ENCODE measurements at regions not wholly inside any gene's neighbourhood (a gene's known extent, or its start where the extent isn't known, plus 50 kb on each side); places are given as distances from the start of the nearest gene placed in this dataset.

GRCh38 chr13:73782450-73783449, 351.5 kb downstream of the KLF12 start:
- H3K79me2 ChIP-seq (ENCODE audit: control insufficient read depth, insufficient read depth, low read length, unreplicated experiment) = no peaks in the 10 kb centered on the region
- H3K4me3 ChIP-seq (ENCODE audit: low read depth, low read length) = no peak overlapping the region
- no peaks in the 10 kb centered on the region for H3K27me3 ChIP-seq (ENCODE audit: insufficient read depth, low read length)
- H2AFZ ChIP-seq (ENCODE audit: low read length, unreplicated experiment) = no peak overlapping the region
- H3K4me1 ChIP-seq (ENCODE audit: control insufficient read depth, insufficient read depth, low read length, unreplicated experiment) = no peaks in the 10 kb centered on the region
- no peak overlapping the region for H3K27ac ChIP-seq (ENCODE audit: low read depth, low read length)
- H3K36me3 ChIP-seq (ENCODE audit: insufficient read depth, low read length) = no peaks in the 10 kb centered on the region

GRCh38 chr13:73781384-73781783, 352.8 kb downstream of the KLF12 start:
- H3K4me3 ChIP-seq (ENCODE audit: low read depth, low read length) = no peak overlapping the region
- no peaks in the 10 kb centered on the region for H3K27me3 ChIP-seq (ENCODE audit: insufficient read depth, low read length)

GRCh38 chr13:73779881-73780280, 354.3 kb downstream of the KLF12 start:
- H3K4me1 ChIP-seq (ENCODE audit: control insufficient read depth, insufficient read depth, low read length, unreplicated experiment) = no peaks in the 10 kb centered on the region
- no peak overlapping the region for H3K4me3 ChIP-seq (ENCODE audit: low read depth, low read length)
- H3K79me2 ChIP-seq (ENCODE audit: control insufficient read depth, insufficient read depth, low read length, unreplicated experiment) = no peaks in the 10 kb centered on the region
- H3K36me3 ChIP-seq (ENCODE audit: insufficient read depth, low read length) = no peaks in the 10 kb centered on the region
- H3K27ac ChIP-seq (ENCODE audit: low read depth, low read length) = no peak overlapping the region
- H2AFZ ChIP-seq (ENCODE audit: low read length, unreplicated experiment) = no peak overlapping the region
- H3K27me3 ChIP-seq (ENCODE audit: insufficient read depth, low read length) = no peaks in the 10 kb centered on the region

More at GRCh38 chr13:73781384-73781783, 352.8 kb downstream of the KLF12 start:
- Histone ChIP-seq H3K4me1 (ENCODE audit: control insufficient read depth, insufficient read depth, low read length, unreplicated experiment) (no peaks in the 10 kb centered on the region), H3K36me3 (ENCODE audit: insufficient read depth, low read length) (no peaks in the 10 kb centered on the region), H3K79me2 (ENCODE audit: control insufficient read depth, insufficient read depth, low read length, unreplicated experiment) (no peaks in the 10 kb centered on the region), H2AFZ (ENCODE audit: low read length, unreplicated experiment) (no peak overlapping the region), H3K27ac (ENCODE audit: low read depth, low read length) (no peak overlapping the region)

- no peaks in the 10 kb centered on the region for H3K27me3 ChIP-seq (ENCODE audit: insufficient read depth, low read length)
- no peak overlapping the region for H3K27ac ChIP-seq (ENCODE audit: low read depth, low read length)
- no peak overlapping the region for H2AFZ ChIP-seq (ENCODE audit: low read length, unreplicated experiment)
- no peaks in the 10 kb centered on the region for H3K79me2 ChIP-seq (ENCODE audit: control insufficient read depth, insufficient read depth, low read length, unreplicated experiment)
- no peaks in the 10 kb centered on the region for H3K36me3 ChIP-seq (ENCODE audit: insufficient read depth, low read length)
- no peak overlapping the region for H3K4me3 ChIP-seq (ENCODE audit: low read depth, low read length)
- H3K4me1 ChIP-seq (ENCODE audit: control insufficient read depth, insufficient read depth, low read length, unreplicated experiment) = no peaks in the 10 kb centered on the region
These were observed 355.9 kb downstream of the KLF12 start for GRCh38 chr13:73778242-73778864.

- H3K79me2 ChIP-seq (ENCODE audit: control insufficient read depth, insufficient read depth, low read length, unreplicated experiment) = no peaks in the 10 kb centered on the region
- H3K27me3 ChIP-seq (ENCODE audit: insufficient read depth, low read length) = no peaks in the 10 kb centered on the region
- H3K27ac ChIP-seq (ENCODE audit: low read depth, low read length) = no peak overlapping the region
- no peak overlapping the region for H3K4me3 ChIP-seq (ENCODE audit: low read depth, low read length)
- H2AFZ ChIP-seq (ENCODE audit: low read length, unreplicated experiment) = no peak overlapping the region
- no peaks in the 10 kb centered on the region for H3K4me1 ChIP-seq (ENCODE audit: control insufficient read depth, insufficient read depth, low read length, unreplicated experiment)
- H3K36me3 ChIP-seq (ENCODE audit: insufficient read depth, low read length) = no peaks in the 10 kb centered on the region
These were observed 357.1 kb downstream of the KLF12 start for GRCh38 chr13:73777134-73777533.

GRCh38 chr13:73776151-73776785, 357.9 kb downstream of the KLF12 start:
- no peak overlapping the region for H3K27ac ChIP-seq (ENCODE audit: low read depth, low read length)
- no peak overlapping the region for H2AFZ ChIP-seq (ENCODE audit: low read length, unreplicated experiment)
- H3K4me3 ChIP-seq (ENCODE audit: low read depth, low read length) = no peak overlapping the region
- H3K79me2 ChIP-seq (ENCODE audit: control insufficient read depth, insufficient read depth, low read length, unreplicated experiment) = no peaks in the 10 kb centered on the region
- H3K36me3 ChIP-seq (ENCODE audit: insufficient read depth, low read length) = no peaks in the 10 kb centered on the region
- no peaks in the 10 kb centered on the region for H3K4me1 ChIP-seq (ENCODE audit: control insufficient read depth, insufficient read depth, low read length, unreplicated experiment)
- H3K27me3 ChIP-seq (ENCODE audit: insufficient read depth, low read length) = no peaks in the 10 kb centered on the region

- H3K4me1 ChIP-seq (ENCODE audit: control insufficient read depth, insufficient read depth, low read length, unreplicated experiment) = no peaks in the 10 kb centered on the region
- H3K27ac ChIP-seq (ENCODE audit: low read depth, low read length) = no peak overlapping the region
- no peak overlapping the region for H3K4me3 ChIP-seq (ENCODE audit: low read depth, low read length)
- no peaks in the 10 kb centered on the region for H3K36me3 ChIP-seq (ENCODE audit: insufficient read depth, low read length)
- no peaks in the 10 kb centered on the region for H3K27me3 ChIP-seq (ENCODE audit: insufficient read depth, low read length)
- no peak overlapping the region for H2AFZ ChIP-seq (ENCODE audit: low read length, unreplicated experiment)
- H3K79me2 ChIP-seq (ENCODE audit: control insufficient read depth, insufficient read depth, low read length, unreplicated experiment) = no peaks in the 10 kb centered on the region
These were observed 361.0 kb downstream of the KLF12 start for GRCh38 chr13:73773168-73773549.

- Histone ChIP-seq H3K27ac (ENCODE audit: low read depth, low read length) (no peak overlapping the region), H3K79me2 (ENCODE audit: control insufficient read depth, insufficient read depth, low read length, unreplicated experiment) (no peaks in the 10 kb centered on the region), H3K4me3 (ENCODE audit: low read depth, low read length) (no peak overlapping the region), H2AFZ (ENCODE audit: low read length, unreplicated experiment) (no peak overlapping the region), H3K4me1 (ENCODE audit: control insufficient read depth, insufficient read depth, low read length, unreplicated experiment) (no peaks in the 10 kb centered on the region), H3K36me3 (ENCODE audit: insufficient read depth, low read length) (no peaks in the 10 kb centered on the region), H3K27me3 (ENCODE audit: insufficient read depth, low read length) (no peaks in the 10 kb centered on the region)
These were observed 361.6 kb downstream of the KLF12 start for GRCh38 chr13:73772449-73773167.

GRCh38 chr13:73767747-73768315, 366.4 kb downstream of the KLF12 start:
- H3K27ac ChIP-seq (ENCODE audit: low read depth, low read length) = no peak overlapping the region
- H2AFZ ChIP-seq (ENCODE audit: low read length, unreplicated experiment) = no peak overlapping the region
- H3K4me3 ChIP-seq (ENCODE audit: low read depth, low read length) = no peak overlapping the region

GRCh38 chr13:73767191-73767741, 366.9 kb downstream of the KLF12 start:
- no peaks in the 10 kb centered on the region for H3K27me3 ChIP-seq (ENCODE audit: insufficient read depth, low read length)
- H3K27ac ChIP-seq (ENCODE audit: low read depth, low read length) = no peak overlapping the region

More at GRCh38 chr13:73767747-73768315, 366.4 kb downstream of the KLF12 start:
- H3K27me3 ChIP-seq (ENCODE audit: insufficient read depth, low read length) = no peaks in the 10 kb centered on the region
- H3K36me3 ChIP-seq (ENCODE audit: insufficient read depth, low read length) = no peaks in the 10 kb centered on the region
- no peaks in the 10 kb centered on the region for H3K79me2 ChIP-seq (ENCODE audit: control insufficient read depth, insufficient read depth, low read length, unreplicated experiment)
- peaks cover 7% of the 10 kb centered on the region for H3K4me1 ChIP-seq (ENCODE audit: control insufficient read depth, insufficient read depth, low read length, unreplicated experiment)

More at GRCh38 chr13:73767191-73767741, 366.9 kb downstream of the KLF12 start:
- Histone ChIP-seq H3K79me2 (ENCODE audit: control insufficient read depth, insufficient read depth, low read length, unreplicated experiment) (no peaks in the 10 kb centered on the region), H3K36me3 (ENCODE audit: insufficient read depth, low read length) (no peaks in the 10 kb centered on the region), H3K4me3 (ENCODE audit: low read depth, low read length) (no peak overlapping the region), H2AFZ (ENCODE audit: low read length, unreplicated experiment) (no peak overlapping the region), H3K4me1 (ENCODE audit: control insufficient read depth, insufficient read depth, low read length, unreplicated experiment) (peaks cover 7% of the 10 kb centered on the region)
